HG03097 (cell line): ENCODE measurements at regions not wholly inside any gene's neighbourhood (a gene's known extent, or its start where the extent isn't known, plus 50 kb on each side); places are given as distances from the start of the nearest gene placed in this dataset.
A peak's percentile ranks its signal among the peaks of the same experiment; 100 is the strongest.
"Not testable (repeated sequence)": the region's sequence is repeated elsewhere in the genome, so short reads cannot be mapped to it uniquely, and the experiment has no call there.

ENCODE experiments used
- ATAC-seq: cut with Tn5 transposase; IDR thresholded peaks from one replicate; pipeline ENCODE4 v1.9.1; 2021; ENCODE audit not compliant: unreplicated experiment, low FRiP score

DNA sequence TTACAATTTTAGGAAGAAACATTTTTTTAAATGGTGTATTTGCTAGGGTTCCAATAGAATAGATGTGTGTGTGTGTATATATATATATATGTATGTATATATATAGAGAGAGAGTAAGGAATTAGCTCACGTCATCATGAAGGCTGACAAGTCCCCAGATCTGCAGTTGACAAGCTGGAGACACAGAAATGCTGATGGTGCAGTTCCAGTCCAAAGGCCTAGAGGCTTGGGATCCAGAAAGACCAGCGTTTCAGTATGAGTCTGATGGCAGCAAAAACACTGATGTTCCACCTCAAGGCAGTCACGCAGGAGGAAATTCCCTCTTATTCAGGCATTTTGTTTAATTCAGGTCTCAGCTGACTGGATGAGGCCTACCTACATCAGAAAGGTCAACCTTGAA, 386.8 kb downstream of the PTH2R start:
- ATAC-seq: no peak

- ATAC-seq: no peak
These were observed 387.8 kb downstream of the PTH2R start for GRCh38 chr2:208794288-208794975.

DNA sequence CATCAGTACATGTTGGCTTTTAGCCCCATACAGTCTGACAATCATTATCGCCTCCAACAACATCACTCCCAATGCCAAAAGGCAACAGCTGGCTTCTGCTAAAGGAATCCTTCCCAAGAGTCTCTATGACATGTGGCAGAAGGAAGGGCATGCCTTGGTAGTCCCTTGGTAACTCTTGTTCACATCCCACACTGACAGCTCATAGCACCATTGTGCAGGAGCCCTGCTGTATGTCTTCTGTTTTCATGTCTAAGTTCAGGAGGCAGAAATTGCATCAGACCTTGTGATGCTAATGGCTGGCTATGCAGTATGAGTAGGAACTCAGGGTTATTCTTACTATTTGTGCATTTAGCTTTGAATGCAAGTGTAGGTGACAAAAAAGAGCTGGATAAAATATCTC, 392.1 kb downstream of the PTH2R start:
- ATAC-seq: no peak

- ATAC-seq: no peak
These were observed 392.8 kb downstream of the PTH2R start for GRCh38 chr2:208799397-208799796.

DNA sequence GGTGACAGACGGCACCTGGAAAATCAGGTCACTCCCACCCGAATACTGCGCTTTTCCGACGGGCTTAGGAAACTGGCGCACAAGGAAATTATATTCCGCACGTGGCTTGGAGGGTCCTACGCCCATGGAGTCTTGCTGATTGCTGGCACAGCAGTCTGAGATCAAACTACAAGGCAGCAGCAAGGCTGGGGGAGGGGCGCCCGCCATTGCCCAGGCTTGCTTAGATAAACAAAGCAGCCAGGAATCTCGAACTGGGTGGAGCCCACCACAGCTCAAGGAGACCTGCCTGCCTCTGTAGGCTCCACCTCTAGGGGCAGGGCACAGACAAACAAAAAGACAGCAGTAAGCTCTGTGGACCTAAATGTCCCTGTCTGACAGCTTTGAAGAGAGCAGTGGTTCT, 394.3 kb downstream of the PTH2R start:
- ATAC-seq: not testable (repeated sequence)

DNA sequence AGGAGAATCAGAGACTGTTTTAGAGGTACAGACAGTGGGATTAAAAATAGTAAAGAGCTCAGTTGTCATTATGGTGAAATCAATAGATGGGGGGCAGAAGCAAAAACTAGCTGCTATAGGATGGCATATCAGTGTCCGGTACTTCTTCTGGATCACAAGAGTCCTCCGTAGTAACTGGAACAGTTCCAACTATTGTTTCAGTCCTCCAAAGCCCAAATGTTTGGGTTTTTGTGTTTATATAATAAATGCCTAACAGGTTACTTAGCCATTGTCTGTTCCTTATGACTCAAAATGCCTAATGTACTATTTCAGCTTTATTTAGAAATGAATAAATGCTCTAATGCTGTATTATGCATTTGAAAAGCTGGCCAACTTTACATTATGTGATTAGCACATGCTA, 401.2 kb downstream of the PTH2R start:
- ATAC-seq: no peak

DNA sequence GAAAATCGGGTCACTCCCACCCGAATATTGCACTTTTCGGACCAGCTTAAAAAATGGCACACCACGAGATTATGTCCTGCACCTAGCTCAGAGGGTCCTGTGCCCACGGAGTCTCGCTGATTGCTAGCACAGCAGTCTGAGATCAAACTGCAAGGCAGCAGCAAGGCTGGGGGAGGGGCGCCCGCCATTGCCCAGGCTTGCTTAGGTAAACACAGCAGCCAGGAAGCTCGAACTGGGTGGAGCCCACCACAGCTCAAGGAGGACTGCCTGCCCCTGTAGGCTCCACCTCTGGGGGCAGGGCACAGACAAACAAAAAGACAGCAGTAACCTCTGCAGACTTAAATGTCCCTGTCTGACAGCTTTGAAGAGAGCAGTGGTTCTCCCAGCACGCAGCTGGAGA, 405.3 kb downstream of the PTH2R start:
- not testable (repeated sequence) for ATAC-seq

- ATAC-seq: no peak
These were observed 412.6 kb downstream of the PTH2R start for GRCh38 chr2:208819190-208819589.

DNA sequence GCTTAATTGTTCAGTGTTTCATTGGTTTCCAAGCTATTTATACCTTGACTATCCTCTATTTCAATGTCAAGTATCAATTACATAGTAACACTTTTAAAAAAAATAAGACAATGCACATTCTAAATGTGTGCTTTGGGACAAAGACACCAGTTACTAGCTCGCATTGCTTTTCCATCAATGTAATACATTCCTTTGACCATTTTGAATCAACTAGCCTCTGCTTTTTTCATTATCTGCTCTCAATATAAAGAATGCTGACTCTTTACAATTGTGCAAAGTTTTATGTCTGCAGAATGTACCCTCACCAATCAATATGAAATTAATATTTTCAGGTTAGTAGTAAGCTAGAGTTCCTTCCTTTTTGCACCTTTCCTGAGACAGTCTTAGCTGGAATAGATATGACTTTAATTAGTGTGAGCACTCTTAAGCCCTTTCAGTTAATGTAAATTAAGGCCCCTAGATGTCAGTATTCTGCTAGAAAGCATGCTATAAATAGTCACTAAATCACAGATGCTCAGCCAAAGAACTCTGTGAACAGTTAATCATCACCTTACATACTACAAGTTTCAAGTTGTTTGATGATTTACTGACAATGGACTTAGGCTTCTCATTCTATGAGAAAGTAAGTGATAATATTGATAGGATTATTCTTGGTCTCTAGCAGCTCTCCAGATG, 413.6 kb downstream of the PTH2R start:
- peak; percentile 96 for ATAC-seq

GRCh38 chr2:208827109-208827508, 420.5 kb downstream of the PTH2R start:
- ATAC-seq: no peak

GRCh38 chr2:208827549-208828221, 421.1 kb downstream of the PTH2R start:
- no peak for ATAC-seq

GRCh38 chr2:208830203-208830602, 423.6 kb downstream of the PTH2R start:
- no peak for ATAC-seq

- no peak for ATAC-seq
These were observed 441.1 kb downstream of the PTH2R start for GRCh38 chr2:208847651-208848050.

GRCh38 chr2:208854717-208855116, 448.1 kb downstream of the PTH2R start:
- no peak for ATAC-seq

DNA sequence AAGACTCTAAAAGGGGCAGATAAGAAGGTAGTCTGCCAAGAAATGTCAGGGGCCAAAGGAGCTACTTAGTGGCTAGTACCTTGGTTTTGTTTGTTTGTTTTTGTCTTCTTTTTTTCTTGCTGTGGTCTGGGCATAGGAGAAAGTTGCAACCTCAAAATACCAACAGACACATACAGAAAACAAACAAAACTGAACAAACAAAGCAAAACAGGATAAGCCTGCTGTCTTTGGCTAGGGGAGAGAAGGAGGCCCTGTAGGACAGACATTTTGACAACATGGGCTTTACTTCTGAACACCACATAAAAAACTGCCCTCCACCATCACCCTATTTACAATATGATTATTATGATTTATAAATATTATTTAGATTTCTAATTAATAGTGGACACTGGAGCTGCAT, 460.8 kb downstream of the PTH2R start:
- ATAC-seq: no peak

DNA sequence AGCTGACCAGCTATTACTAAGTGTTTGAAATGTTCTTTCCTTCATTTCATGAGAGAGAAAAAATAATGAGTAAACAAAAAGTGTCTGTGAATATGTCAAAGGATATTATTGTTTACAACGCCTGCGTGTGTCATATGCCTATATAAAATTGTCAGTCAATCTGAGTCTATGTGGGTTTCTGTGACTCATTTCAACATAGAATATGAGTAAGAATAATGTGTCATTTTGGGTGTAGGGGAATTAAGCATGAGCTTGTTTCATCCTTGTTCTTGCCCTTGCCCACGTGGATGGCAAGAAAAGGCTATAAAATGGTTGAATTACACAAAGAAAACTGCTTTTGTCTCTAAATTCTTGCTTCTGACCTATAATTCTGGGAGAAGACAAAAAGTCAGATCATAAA, 466.0 kb downstream of the PTH2R start:
- ATAC-seq: no peak

GRCh38 chr2:208879666-208880065, 473.1 kb downstream of the PTH2R start:
- ATAC-seq: no peak

DNA sequence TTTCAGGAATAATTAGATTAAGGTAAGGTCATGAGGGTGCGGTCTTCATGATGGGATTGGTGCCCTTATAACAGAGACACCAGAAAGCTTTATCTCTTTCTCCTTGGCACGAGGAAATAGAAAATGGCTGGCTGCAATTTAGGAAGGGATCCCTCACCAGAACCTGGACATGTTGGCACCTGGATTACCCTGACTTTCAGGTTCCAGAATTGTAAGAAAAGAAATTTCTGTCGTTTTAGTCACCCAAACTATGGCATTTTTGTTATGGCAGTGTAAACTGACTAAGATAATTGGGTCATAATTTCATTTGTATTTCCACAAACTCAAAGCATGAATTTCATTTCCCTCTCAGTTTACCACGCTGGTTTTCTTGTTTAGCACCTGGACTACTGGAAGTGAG, 473.6 kb downstream of the PTH2R start:
- ATAC-seq: no peak

DNA sequence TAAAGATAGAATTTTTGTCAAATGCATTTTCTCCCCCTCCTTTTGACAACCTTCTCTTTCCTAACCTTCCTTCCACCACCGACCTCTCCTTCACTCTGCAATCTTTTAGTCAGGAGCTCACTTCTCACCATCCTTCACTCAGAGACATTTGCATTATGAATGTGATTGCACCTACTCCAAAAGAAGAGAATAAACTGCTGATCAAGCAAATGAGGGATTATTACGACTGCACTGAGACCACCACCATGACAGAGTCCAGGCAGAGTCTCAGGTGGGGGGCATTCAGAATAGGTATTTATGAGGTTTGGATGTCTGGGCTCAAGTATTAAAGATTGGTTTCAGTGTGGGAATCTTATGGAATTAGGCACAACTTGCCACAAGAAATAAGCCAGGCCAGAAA, 483.9 kb downstream of the PTH2R start:
- ATAC-seq: no peak

DNA sequence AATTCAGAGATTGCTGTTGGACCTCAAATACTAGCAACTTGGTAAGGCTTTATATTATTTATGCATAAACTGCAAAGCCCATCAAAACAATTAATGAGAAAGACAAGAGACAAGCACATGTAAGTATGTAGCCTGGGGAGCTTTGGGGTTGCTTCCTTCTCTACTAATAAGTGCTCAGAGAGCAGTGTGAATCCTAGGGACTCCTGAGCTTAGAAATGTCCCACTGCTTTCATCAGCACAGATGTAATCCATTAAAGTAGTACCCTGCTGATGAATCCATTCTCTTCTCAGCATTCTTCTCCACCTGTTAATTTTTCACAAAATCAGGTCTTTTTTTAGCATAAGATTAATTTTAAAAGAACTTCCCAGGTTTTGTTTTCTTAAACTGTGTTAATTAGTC, 485.6 kb downstream of the PTH2R start:
- ATAC-seq: no peak

GRCh38 chr2:208906330-208906729, 499.7 kb downstream of the PTH2R start:
- no peak for ATAC-seq

GRCh38 chr2:208915401-208915800, 508.4 kb upstream of the MAP2 start:
- no peak for ATAC-seq
